ENCODE measurements at regions not wholly inside any gene's neighbourhood (a gene's known extent, or its start where the extent isn't known, plus 50 kb on each side); places are given as distances from the start of the nearest gene placed in this dataset.
"Not testable (repeated sequence)": the region's sequence is repeated elsewhere in the genome, so short reads cannot be mapped to it uniquely, and the experiment has no call there.

DNA sequence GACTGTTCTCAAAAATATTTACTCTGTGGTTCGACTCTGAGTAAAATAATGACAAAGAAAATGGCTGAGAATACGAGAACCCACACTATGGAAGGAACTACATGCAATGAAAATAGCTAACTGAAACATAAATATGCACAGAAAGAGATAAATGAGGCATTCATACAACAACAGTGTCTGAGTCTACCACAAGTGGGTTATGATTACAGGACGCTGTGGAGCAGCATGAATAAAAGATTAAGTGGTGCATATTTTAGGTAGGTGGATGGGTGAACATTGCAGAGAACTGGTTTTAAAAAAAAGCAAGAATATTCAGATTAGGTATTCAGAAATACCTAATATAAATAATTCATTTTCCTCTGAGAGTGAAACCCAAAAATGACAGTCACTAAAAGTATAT is 93.9 kb upstream of the TRIM77 start:
- DNase-seq = peak in 1 of 3 experiments; percentile 36

DNA sequence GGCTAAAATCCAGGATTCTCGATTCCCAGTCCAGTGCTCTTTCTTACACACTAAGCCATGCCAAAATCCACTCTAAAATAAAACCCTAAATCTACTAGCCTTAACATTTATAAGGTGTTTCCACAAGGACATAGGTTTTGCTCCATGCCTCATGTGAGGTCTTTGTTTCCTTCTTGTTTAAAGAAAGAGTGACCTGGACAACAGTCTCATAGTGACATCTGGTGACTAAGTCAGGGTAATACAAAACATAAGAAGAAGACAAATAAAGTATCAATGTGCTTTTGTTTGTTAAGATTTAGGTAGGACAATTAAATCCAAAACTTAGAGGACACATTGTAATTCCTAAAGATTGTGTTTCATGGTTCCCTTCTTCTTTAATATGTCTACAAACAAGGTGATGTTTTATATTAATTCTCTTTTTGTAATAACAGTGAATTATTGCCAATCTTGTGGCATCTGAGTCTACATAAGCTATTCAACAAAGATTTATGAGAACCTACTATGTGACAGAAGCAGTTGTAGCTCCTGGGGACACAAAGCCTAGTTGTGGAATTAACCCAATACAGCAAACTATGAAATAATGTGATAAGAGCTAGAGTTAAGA is 93.0 kb upstream of the TRIM77 start:
- peak in 2 of 3 experiments; percentile 66 to 75 for DNase-seq

GRCh38 chr11:89620721-89621120 is 89.4 kb upstream of the TRIM77 start:
- not testable (repeated sequence) for DNase-seq

GRCh38 chr11:89625171-89625570 is 84.9 kb upstream of the TRIM77 start:
- peak in 1 of 3 experiments; percentile 36 for DNase-seq

DNA sequence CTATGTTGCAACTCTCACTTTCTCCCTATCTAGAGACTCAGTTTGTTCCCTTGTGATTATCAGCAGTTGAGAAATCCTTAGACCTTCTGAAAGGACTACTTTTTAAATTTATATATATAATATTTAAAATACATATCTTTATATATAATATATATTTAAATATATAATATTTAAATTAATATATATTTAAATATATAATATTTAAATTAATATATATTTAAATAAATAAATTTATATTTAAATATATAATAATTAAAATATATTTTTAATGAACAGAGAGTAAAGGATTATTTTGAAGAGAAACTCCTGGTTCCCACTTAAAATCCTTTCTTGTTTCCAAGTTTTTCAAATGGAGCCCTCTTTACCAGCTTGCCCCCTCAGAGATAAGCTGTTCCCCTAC is 83.7 kb upstream of the TRIM77 start:
- DNase-seq = no peak

DNA sequence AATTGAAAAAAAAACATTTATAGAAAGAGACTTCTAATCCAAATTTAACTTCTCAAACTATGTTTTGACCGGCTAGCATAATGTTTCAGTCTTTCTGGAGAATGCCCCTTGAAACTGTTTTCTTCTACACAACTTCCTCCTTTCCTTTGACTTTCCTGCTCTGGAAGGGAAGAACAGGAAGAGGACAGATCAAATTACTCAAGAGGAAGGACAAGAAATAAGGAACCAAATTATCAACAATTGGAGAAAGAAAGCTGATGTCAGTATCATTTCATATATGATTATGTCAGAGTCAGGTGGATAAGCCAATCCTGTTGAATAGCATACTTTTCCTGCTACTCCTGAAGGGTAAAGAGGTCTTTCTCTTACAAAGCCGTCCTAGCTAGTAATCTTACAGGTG is 83.2 kb upstream of the TRIM77 start:
- DNase-seq = not testable (repeated sequence)

GRCh38 chr11:89633135-89633705 is 76.9 kb upstream of the TRIM77 start:
- no peak for DNase-seq

- not testable (repeated sequence) for DNase-seq
Measured at GRCh38 chr11:89640777-89641176, 69.3 kb upstream of the TRIM77 start.

DNA sequence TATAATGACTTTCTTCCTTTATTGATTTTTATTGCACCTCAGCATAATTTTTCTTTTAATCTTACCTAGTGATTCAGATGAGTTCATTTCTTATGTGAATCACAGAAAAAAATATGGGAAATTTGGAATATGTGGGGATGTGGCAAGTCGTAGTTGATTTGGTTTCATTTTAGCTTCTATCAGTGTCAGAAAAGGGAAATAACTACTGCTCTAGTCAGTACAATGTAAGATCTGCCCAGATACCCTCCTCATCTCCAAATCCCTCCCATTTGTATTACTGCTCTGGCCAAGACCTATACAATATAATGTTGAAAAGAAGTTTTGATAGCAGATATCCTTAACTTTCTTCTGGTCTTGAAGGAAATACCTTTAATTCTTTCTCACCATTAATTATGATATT is 61.9 kb upstream of the TRIM77 start:
- not testable (repeated sequence) for DNase-seq

GRCh38 chr11:89648996-89649395 is 61.1 kb upstream of the TRIM77 start:
- DNase-seq = not testable (repeated sequence)

DNA sequence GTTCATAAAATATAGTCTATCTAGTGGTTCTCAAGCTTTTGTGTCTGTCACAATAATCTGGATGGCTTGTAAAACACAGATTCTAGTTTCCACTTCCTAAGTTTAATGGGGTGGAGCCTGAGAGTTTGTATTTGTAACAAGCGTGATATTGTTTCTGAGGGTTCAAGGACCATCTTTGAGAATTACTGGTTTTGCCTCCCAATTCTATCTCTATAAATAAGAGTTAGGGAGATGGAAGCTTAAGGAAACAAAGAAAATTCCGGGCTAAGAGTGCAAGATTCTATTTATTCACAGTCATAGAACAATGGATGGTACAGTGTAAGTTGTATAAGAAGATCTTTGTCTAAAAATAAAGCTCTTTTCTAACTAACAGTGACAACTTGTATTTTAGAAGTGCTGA is 55.4 kb upstream of the TRIM77 start:
- not testable (repeated sequence) for DNase-seq

- not testable (repeated sequence) for DNase-seq
Measured at GRCh38 chr11:89658767-89659166, 51.3 kb upstream of the TRIM77 start.

GRCh38 chr11:89659414-89659813 is 50.7 kb upstream of the TRIM77 start:
- not testable (repeated sequence) for DNase-seq

- no peak for DNase-seq
Measured at GRCh38 chr11:89660234-89660633, 49.9 kb upstream of the TRIM77 start.
